ENCODE measurements at regions not wholly inside any gene's neighbourhood (a gene's known extent, or its start where the extent isn't known, plus 50 kb on each side); places are given as distances from the start of the nearest gene placed in this dataset.

DNA sequence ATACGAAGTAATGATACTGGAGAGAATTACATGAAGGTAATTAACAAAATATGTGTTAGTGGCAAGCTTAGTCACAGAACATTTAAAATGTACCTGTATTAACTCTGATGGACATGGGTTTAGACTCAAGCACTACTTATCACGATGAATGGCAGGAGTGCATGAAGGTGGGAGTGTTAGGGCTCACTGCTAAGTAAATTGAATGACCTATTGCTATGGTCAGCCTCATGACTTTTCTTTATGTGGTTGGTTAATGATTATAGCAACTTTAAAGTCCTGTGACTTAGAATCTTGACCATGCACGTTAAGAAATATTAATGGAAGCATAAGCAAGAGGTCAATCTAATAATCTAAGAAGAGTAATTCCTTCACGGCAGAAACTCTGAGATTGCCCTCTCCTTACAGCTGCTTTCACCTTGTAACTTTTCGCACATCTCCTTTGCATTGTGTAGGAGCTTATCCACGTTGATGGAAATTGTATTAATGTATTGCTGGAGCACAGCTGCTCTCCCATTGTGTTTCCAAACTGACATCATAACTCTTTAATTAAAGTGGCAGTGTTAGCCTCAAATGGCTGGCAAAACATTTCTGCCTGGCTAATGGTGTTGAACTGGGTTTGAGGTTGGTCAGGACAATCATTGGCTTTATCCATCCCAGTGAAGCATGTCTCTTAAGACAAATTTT is 114.5 kb downstream of the RXFP2 start:
- no peak overlapping the region for H3K9ac ChIP-seq (ENCODE audit: low read depth in 1 of 2, low read length in 2 of 2)
- H3K27ac ChIP-seq (ENCODE audit: low read depth, low read length), result no peak overlapping the region
- H3K4me3 ChIP-seq (ENCODE audit: low read depth in 1 of 2, low read length in 2 of 2), result no peak overlapping the region
- no peaks in the 10 kb centered on the region for H3K36me3 ChIP-seq (ENCODE audit: control insufficient read depth in 1 of 2, insufficient read depth in 2 of 2, low read length in 2 of 2)
- no peaks in the 10 kb centered on the region for H3K4me1 ChIP-seq (ENCODE audit: control insufficient read depth in 1 of 2, insufficient read depth in 2 of 2, low read length in 2 of 2)
- H3K27me3 ChIP-seq (ENCODE audit: control insufficient read depth in 1 of 2, insufficient read depth in 2 of 2, low read length in 2 of 2), result peaks cover 0 to 3% of the 10 kb centered on the region in 2 donors
- H3K9me3 ChIP-seq (ENCODE audit: control insufficient read depth in 1 of 2, low read length in 2 of 2), result no peaks in the 10 kb centered on the region

DNA sequence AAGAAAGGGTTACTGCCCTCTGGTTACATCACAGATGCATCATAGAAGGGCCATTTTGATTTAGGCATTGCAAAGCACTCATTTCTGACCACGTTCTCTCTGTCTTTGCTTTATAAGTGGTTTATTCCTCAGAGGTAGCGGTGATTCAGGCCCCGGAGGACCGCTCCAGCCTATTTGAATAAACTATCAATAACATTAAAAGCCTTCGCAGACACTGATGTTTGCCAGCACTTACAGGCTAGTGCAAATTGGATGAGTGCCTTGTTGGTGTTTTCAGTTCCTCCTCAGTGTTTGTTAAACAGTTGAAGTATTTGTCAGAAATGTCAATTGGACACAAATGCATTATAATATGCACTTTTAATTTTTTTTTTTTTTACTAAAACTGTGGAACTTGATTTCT is 120.2 kb downstream of the RXFP2 start:
- Histone ChIP-seq H3K9ac (ENCODE audit: low read depth in 1 of 2, low read length in 2 of 2) (no peak overlapping the region), H3K4me3 (ENCODE audit: low read depth in 1 of 2, low read length in 2 of 2) (no peak overlapping the region), H3K27me3 (ENCODE audit: control insufficient read depth in 1 of 2, insufficient read depth in 2 of 2, low read length in 2 of 2) (no peaks in the 10 kb centered on the region), H3K27ac (ENCODE audit: low read depth, low read length) (no peak overlapping the region), H3K4me1 (ENCODE audit: control insufficient read depth in 1 of 2, insufficient read depth in 2 of 2, low read length in 2 of 2) (no peaks in the 10 kb centered on the region), H3K36me3 (ENCODE audit: control insufficient read depth in 1 of 2, insufficient read depth in 2 of 2, low read length in 2 of 2) (no peaks in the 10 kb centered on the region), H3K9me3 (ENCODE audit: control insufficient read depth in 1 of 2, low read length in 2 of 2) (no peaks in the 10 kb centered on the region)

DNA sequence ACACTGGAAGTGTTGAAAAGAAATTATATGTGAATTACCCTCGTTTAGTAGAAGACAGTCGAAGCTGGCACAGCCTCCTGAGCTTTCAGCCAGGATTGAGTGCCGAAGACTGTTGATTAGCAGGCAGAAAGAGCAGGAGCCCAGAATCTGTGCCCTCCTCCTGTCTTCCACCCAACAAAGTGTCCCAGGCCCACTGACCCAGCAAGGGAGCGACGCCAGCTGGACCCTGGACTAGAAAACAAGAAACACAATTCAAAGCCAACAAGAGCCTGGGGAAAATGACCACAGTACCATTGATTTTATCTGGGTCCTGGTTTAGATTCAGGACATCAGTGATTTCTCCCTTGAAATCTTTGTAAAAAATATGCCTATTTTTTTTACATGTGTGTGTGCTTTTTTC is 120.7 kb downstream of the RXFP2 start:
- Histone ChIP-seq H3K27ac (ENCODE audit: low read depth, low read length) (no peak overlapping the region), H3K36me3 (ENCODE audit: control insufficient read depth in 1 of 2, insufficient read depth in 2 of 2, low read length in 2 of 2) (no peaks in the 10 kb centered on the region), H3K27me3 (ENCODE audit: control insufficient read depth in 1 of 2, insufficient read depth in 2 of 2, low read length in 2 of 2) (no peaks in the 10 kb centered on the region), H3K4me1 (ENCODE audit: control insufficient read depth in 1 of 2, insufficient read depth in 2 of 2, low read length in 2 of 2) (no peaks in the 10 kb centered on the region), H3K9me3 (ENCODE audit: control insufficient read depth in 1 of 2, low read length in 2 of 2) (no peaks in the 10 kb centered on the region), H3K4me3 (ENCODE audit: low read depth in 1 of 2, low read length in 2 of 2) (no peak overlapping the region), H3K9ac (ENCODE audit: low read depth in 1 of 2, low read length in 2 of 2) (no peak overlapping the region)

DNA sequence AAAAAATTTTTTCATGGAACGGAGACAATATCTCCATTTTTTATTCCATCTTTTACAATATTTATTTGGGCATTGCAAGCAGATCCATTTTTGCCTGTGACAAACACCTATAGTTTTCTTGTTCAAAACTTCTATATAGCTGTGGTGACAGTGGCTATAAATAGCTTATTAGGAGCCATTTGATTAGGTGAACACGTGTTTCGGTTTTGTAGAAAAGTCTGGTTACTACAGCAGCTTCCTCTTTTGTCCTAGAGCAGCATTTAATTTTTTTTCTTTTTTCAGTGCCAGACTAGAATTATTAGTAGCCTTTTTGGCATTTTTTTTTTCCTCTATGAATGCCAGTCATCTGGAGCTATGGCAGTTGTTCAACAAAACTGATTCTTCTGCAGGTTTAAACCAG is 123.5 kb downstream of the RXFP2 start:
- Histone ChIP-seq H3K4me1 (ENCODE audit: control insufficient read depth in 1 of 2, insufficient read depth in 2 of 2, low read length in 2 of 2) (no peaks in the 10 kb centered on the region), H3K27ac (ENCODE audit: low read depth, low read length) (no peak overlapping the region)

DNA sequence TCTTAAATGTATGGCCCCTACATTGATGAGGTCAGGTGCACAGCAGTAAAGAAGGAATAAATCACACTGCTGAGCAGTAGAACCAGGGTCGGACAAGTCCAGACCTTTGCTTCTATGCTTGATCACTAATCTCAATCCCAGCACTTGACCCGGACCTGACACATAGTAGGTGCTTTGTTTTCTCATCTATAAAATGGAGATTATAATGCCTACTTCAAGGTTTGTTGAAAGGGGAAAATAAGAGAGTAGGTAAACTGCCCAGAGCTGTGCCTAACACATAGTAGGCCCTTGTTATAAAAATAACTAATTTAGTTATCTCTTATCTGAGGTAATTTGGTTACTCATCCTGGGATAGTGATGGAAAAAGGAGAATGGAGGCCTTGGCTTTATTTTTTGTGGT is 125.0 kb downstream of the RXFP2 start:
- Histone ChIP-seq H3K4me3 (ENCODE audit: low read depth in 1 of 2, low read length in 2 of 2) (no peak overlapping the region), H3K9me3 (ENCODE audit: control insufficient read depth in 1 of 2, low read length in 2 of 2) (no peaks in the 10 kb centered on the region), H3K4me1 (ENCODE audit: control insufficient read depth in 1 of 2, insufficient read depth in 2 of 2, low read length in 2 of 2) (no peaks in the 10 kb centered on the region), H3K27ac (ENCODE audit: low read depth, low read length) (no peak overlapping the region), H3K9ac (ENCODE audit: low read depth in 1 of 2, low read length in 2 of 2) (no peak overlapping the region), H3K36me3 (ENCODE audit: control insufficient read depth in 1 of 2, insufficient read depth in 2 of 2, low read length in 2 of 2) (no peaks in the 10 kb centered on the region), H3K27me3 (ENCODE audit: control insufficient read depth in 1 of 2, insufficient read depth in 2 of 2, low read length in 2 of 2) (no peaks in the 10 kb centered on the region)

More for the DNA sequence above, 123.5 kb downstream of the RXFP2 start:
- Histone ChIP-seq H3K36me3 (ENCODE audit: control insufficient read depth in 1 of 2, insufficient read depth in 2 of 2, low read length in 2 of 2) (no peaks in the 10 kb centered on the region), H3K9me3 (ENCODE audit: control insufficient read depth in 1 of 2, low read length in 2 of 2) (no peaks in the 10 kb centered on the region), H3K4me3 (ENCODE audit: low read depth in 1 of 2, low read length in 2 of 2) (no peak overlapping the region), H3K9ac (ENCODE audit: low read depth in 1 of 2, low read length in 2 of 2) (no peak overlapping the region), H3K27me3 (ENCODE audit: control insufficient read depth in 1 of 2, insufficient read depth in 2 of 2, low read length in 2 of 2) (no peaks in the 10 kb centered on the region)

DNA sequence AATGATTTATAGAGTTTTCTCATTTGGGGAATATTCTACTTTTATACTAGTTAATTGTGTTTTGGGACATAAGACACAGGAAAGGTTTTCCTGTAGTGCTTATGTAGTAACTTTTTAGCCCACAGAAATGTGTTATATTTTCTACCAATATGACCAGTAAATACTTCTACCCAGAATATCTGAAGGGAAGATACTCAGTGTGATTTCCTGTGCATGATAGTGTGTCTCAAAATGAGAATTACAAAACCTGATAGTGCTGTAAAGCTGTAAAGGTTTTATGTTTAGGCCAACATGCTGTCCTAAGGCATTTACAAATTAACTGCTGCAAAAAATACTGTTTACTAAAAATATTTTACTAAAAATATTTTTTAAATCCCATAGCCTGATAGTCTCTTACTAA is 126.8 kb downstream of the RXFP2 start:
- Histone ChIP-seq H3K36me3 (ENCODE audit: control insufficient read depth in 1 of 2, insufficient read depth in 2 of 2, low read length in 2 of 2) (no peaks in the 10 kb centered on the region), H3K27me3 (ENCODE audit: control insufficient read depth in 1 of 2, insufficient read depth in 2 of 2, low read length in 2 of 2) (no peaks in the 10 kb centered on the region), H3K9me3 (ENCODE audit: control insufficient read depth in 1 of 2, low read length in 2 of 2) (no peaks in the 10 kb centered on the region), H3K9ac (ENCODE audit: low read depth in 1 of 2, low read length in 2 of 2) (no peak overlapping the region), H3K4me1 (ENCODE audit: control insufficient read depth in 1 of 2, insufficient read depth in 2 of 2, low read length in 2 of 2) (no peaks in the 10 kb centered on the region), H3K4me3 (ENCODE audit: low read depth in 1 of 2, low read length in 2 of 2) (no peak overlapping the region), H3K27ac (ENCODE audit: low read depth, low read length) (no peak overlapping the region)

DNA sequence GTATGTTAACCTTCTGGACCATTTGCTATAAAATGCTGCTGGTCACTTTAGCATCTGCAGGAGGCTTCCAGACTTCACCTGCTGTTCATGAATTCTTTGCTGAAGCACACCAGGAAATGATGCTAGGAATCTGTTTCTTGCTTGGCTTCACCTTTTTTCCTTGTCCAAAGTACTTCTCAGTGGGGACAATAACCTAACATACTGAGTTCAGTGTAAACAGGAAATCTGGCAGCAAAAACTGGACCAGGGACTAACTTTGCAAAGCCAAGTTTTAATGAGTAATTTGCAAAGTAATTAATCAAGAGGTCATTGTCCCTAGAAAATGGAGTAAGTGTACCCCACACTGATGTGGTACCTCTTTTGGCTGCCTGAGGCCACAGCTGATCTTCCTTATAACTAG is 128.4 kb downstream of the RXFP2 start:
- no peak overlapping the region for H3K9ac ChIP-seq (ENCODE audit: low read depth in 1 of 2, low read length in 2 of 2)
- no peak overlapping the region for H3K4me3 ChIP-seq (ENCODE audit: low read depth in 1 of 2, low read length in 2 of 2)
- no peaks in the 10 kb centered on the region for H3K4me1 ChIP-seq (ENCODE audit: control insufficient read depth in 1 of 2, insufficient read depth in 2 of 2, low read length in 2 of 2)
- no peaks in the 10 kb centered on the region for H3K36me3 ChIP-seq (ENCODE audit: control insufficient read depth in 1 of 2, insufficient read depth in 2 of 2, low read length in 2 of 2)
- H3K27me3 ChIP-seq (ENCODE audit: control insufficient read depth in 1 of 2, insufficient read depth in 2 of 2, low read length in 2 of 2), result no peaks in the 10 kb centered on the region
- no peak overlapping the region for H3K27ac ChIP-seq (ENCODE audit: low read depth, low read length)
- H3K9me3 ChIP-seq (ENCODE audit: control insufficient read depth in 1 of 2, low read length in 2 of 2), result no peaks in the 10 kb centered on the region

DNA sequence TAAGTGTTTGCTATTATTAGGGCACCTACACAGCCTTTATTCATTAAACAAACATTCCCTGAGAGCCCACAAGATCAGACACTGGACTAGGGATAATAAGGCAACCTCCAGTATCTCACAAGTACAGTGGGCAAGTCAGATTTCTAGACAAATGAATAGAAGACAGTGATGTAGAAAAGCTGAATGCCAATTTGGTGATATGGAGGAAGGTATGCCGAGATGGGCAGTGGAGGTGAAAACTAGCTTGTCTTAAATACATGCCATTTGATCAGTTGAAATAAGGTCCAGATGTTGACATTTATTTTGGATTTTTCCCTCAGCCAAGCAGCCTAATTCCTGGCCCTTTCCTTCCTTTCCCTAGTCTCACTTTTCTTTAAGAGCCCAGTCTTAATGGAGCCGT is 130.3 kb downstream of the RXFP2 start:
- H3K4me3 ChIP-seq (ENCODE audit: low read depth in 1 of 2, low read length in 2 of 2), result no peak overlapping the region

DNA sequence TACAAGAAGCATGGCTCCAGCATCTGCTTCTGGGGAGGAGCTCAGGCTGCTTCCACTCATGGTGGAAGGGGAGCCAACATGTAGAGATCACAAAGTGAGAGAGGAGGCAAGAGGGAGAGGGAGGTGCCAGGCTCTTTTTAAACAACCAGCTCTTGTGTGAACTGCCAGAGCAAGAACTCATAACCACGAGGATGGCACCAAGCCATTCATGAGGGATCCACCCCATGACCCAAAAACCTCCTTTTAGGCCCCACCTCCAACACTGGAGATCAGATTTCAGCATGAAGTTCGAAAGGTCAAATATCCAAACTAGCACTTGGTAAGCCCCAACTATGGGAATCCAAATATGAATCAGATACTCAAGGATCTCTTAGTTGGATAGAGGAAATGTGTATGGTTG is 131.2 kb downstream of the RXFP2 start:
- H3K36me3 ChIP-seq (ENCODE audit: control insufficient read depth in 1 of 2, insufficient read depth in 2 of 2, low read length in 2 of 2), result no peaks in the 10 kb centered on the region
- H3K4me1 ChIP-seq (ENCODE audit: control insufficient read depth in 1 of 2, insufficient read depth in 2 of 2, low read length in 2 of 2), result no peaks in the 10 kb centered on the region
- no peak overlapping the region for H3K27ac ChIP-seq (ENCODE audit: low read depth, low read length)
- no peak overlapping the region for H3K4me3 ChIP-seq (ENCODE audit: low read depth in 1 of 2, low read length in 2 of 2)
- no peak overlapping the region for H3K9ac ChIP-seq (ENCODE audit: low read depth in 1 of 2, low read length in 2 of 2)
- no peaks in the 10 kb centered on the region for H3K27me3 ChIP-seq (ENCODE audit: control insufficient read depth in 1 of 2, insufficient read depth in 2 of 2, low read length in 2 of 2)
- no peaks in the 10 kb centered on the region for H3K9me3 ChIP-seq (ENCODE audit: control insufficient read depth in 1 of 2, low read length in 2 of 2)

More for the DNA sequence above, 130.3 kb downstream of the RXFP2 start:
- H3K9me3 ChIP-seq (ENCODE audit: control insufficient read depth in 1 of 2, low read length in 2 of 2), result no peaks in the 10 kb centered on the region
- H3K9ac ChIP-seq (ENCODE audit: low read depth in 1 of 2, low read length in 2 of 2), result no peak overlapping the region
- H3K4me1 ChIP-seq (ENCODE audit: control insufficient read depth in 1 of 2, insufficient read depth in 2 of 2, low read length in 2 of 2), result no peaks in the 10 kb centered on the region
- H3K36me3 ChIP-seq (ENCODE audit: control insufficient read depth in 1 of 2, insufficient read depth in 2 of 2, low read length in 2 of 2), result no peaks in the 10 kb centered on the region
- H3K27ac ChIP-seq (ENCODE audit: low read depth, low read length), result no peak overlapping the region
- no peaks in the 10 kb centered on the region for H3K27me3 ChIP-seq (ENCODE audit: control insufficient read depth in 1 of 2, insufficient read depth in 2 of 2, low read length in 2 of 2)

DNA sequence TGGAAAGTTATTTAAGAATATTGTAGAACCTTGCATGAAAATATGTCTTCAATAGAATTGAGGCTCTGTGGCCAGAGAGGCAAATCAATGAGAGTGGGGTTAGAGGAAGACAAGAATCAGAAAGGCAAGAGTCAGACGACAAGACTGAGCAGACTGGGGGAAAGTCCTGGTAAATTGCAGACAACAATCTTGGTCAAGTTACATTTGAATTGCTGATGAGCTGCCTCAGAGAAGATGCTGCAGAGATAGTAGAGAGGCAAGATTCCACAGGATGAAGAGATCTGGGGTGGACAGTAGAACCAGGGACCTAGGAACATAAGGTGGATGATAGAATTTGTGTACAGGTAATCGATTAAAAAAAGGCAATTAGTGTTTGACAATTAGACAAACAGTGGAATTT is 133.8 kb downstream of the RXFP2 start:
- no peaks in the 10 kb centered on the region for H3K36me3 ChIP-seq (ENCODE audit: control insufficient read depth in 1 of 2, insufficient read depth in 2 of 2, low read length in 2 of 2)
- H3K4me3 ChIP-seq (ENCODE audit: low read depth in 1 of 2, low read length in 2 of 2), result no peak overlapping the region
- H3K27me3 ChIP-seq (ENCODE audit: control insufficient read depth in 1 of 2, insufficient read depth in 2 of 2, low read length in 2 of 2), result no peaks in the 10 kb centered on the region
- no peaks in the 10 kb centered on the region for H3K9me3 ChIP-seq (ENCODE audit: control insufficient read depth in 1 of 2, low read length in 2 of 2)
- no peak overlapping the region for H3K27ac ChIP-seq (ENCODE audit: low read depth, low read length)
- H3K9ac ChIP-seq (ENCODE audit: low read depth in 1 of 2, low read length in 2 of 2), result no peak overlapping the region
- H3K4me1 ChIP-seq (ENCODE audit: control insufficient read depth in 1 of 2, insufficient read depth in 2 of 2, low read length in 2 of 2), result no peaks in the 10 kb centered on the region

DNA sequence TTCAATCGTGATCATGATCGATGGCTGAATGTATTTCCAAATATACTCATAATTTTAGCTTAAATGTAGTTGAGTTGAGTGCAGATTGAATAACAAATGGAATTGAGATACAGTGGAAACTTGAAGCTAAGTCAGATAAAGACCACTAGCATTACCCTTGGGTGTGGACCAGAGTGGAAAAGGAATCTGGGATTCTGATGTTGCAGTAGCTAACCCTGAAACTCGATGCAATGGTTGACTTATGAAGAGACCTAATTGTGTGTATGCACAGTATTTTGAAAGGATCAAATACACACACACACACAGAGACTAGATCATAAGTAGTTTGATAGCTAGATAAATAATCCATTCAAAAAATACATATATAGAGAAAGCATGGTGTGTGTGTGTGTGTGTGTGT is 135.8 kb downstream of the RXFP2 start:
- H3K27me3 ChIP-seq (ENCODE audit: control insufficient read depth in 1 of 2, insufficient read depth in 2 of 2, low read length in 2 of 2), result no peaks in the 10 kb centered on the region
- H3K9me3 ChIP-seq (ENCODE audit: control insufficient read depth in 1 of 2, low read length in 2 of 2), result no peaks in the 10 kb centered on the region
- H3K36me3 ChIP-seq (ENCODE audit: control insufficient read depth in 1 of 2, insufficient read depth in 2 of 2, low read length in 2 of 2), result no peaks in the 10 kb centered on the region
- H3K4me3 ChIP-seq (ENCODE audit: low read depth in 1 of 2, low read length in 2 of 2), result no peak overlapping the region
- no peak overlapping the region for H3K9ac ChIP-seq (ENCODE audit: low read depth in 1 of 2, low read length in 2 of 2)
- H3K4me1 ChIP-seq (ENCODE audit: control insufficient read depth in 1 of 2, insufficient read depth in 2 of 2, low read length in 2 of 2), result no peaks in the 10 kb centered on the region
- H3K27ac ChIP-seq (ENCODE audit: low read depth, low read length), result no peak overlapping the region
